T-helper 1 cell (primary cell): ENCODE measurements at regions not wholly inside any gene's neighbourhood (a gene's known extent, or its start where the extent isn't known, plus 50 kb on each side); places are given as distances from the start of the nearest gene placed in this dataset.
"Not testable (repeated sequence)": the region's sequence is repeated elsewhere in the genome, so short reads cannot be mapped to it uniquely, and the experiment has no call there.

Experiments
- DNase-seq, 5 donors: peaks; one replicate each; pipeline ENCODE4 v3.0.0-alpha.2; 2012 to 2020

DNA sequence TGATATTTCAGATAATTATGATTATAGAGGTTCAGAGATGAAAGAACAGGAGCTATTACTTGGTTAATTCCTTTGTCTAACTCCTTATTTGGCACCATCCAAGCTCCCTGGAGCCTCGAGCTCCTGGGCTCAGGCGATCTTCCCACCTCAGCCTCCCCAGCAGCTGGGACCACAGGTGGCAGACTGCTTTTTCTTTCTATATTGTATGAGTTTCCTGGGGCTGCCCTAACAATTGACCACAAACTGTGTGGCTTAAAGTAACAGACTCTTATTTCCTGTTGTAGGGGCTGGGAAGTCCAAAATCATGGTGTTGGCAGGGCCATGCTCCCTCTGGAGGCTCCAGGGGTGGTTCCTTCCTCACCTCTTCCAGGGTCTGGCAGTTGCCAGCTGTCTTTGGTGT, 163.3 kb upstream of the ADCY1 start:
- DNase-seq = no peak

- DNase-seq = no peak
Measured at GRCh38 chr7:45413419-45413818, 160.7 kb upstream of the ADCY1 start.

DNA sequence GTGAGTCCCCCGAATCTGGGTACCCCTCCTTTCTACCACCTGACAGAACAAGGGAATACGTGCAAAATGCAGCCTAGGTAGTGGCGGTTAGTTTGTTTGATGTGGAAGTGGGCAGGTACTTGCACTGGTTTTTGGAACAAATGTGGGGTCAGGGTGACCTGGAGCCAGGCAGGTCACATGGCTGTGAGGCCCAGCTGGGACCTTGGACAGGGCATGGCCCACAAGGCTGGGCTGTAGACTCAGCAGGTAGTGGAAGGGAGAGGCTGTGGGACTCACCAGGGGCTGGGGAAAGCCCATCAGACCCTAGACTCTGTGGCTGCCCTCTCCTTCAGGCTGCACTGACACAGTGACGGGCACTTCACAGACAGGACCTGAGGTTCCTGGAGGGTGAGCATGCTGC, 159.9 kb upstream of the ADCY1 start:
- DNase-seq = no peak

- DNase-seq = no peak
Measured at GRCh38 chr7:45415265-45415664, 158.9 kb upstream of the ADCY1 start.

- DNase-seq = no peak
Measured at GRCh38 chr7:45416846-45417245, 157.3 kb upstream of the ADCY1 start.

- DNase-seq = no peak
Measured at GRCh38 chr7:45417268-45417667, 156.9 kb upstream of the ADCY1 start.

DNA sequence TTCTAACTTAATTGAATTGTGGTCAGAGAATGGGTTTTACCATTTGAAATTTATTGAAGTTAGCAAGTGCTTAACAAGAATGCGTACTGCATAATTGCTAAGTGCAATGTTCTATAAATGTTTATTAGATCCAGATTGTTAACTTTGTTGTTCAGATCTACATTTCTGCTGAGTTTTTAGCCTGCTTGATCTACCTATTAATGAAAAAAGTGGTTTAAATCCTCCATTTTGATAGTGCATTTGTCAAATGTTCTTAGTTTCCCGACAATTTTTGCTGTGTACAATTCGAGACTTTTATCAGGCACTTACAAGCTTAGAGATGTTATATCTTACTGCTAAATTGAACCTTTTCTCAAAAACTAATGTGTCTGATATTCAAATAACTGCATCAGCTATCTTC, 156.4 kb upstream of the ADCY1 start:
- DNase-seq = no peak

- no peak for DNase-seq
Measured at GRCh38 chr7:45420843-45421495, 153.2 kb upstream of the ADCY1 start.

DNA sequence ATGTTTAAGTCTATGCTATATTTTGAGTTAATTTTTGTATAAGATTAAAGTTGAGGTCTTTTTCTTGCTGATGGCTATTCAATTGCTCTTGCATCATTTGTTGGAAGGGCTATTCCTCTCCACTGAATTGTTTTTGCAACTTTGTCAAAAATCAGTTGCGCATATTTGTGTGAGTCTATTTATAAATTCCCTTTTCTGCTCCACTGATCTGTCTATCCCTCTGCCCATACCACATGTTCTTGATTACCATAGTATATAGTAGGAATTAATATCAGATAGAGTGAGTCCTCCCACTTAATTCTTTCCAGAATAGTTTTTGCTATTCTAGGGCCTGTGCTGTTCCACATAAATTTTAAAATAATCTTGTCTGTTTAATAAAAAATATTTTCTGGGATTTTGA, 152.4 kb upstream of the ADCY1 start:
- DNase-seq = no peak

DNA sequence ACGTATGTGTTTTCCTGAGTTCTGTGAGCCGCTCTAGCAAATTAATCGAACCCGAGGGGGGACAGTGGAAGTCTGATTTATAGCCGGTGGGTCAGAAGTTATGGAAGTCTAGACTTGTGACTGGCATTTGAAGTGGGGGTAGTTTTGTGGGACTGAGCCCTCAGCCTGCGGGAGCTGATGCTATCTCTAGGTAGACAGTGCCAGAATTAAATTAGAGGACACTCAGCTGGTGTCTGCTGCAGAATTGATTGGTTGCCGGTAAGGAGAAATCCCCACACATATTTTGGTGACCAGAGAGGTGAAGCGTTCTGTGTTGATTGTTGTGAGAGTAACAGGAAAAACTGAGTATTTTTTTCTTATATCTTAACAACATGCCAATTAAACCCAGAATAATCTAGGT, 143.8 kb upstream of the ADCY1 start:
- no peak for DNase-seq

- no peak for DNase-seq
Measured at GRCh38 chr7:45434167-45434784, 139.9 kb upstream of the ADCY1 start.

DNA sequence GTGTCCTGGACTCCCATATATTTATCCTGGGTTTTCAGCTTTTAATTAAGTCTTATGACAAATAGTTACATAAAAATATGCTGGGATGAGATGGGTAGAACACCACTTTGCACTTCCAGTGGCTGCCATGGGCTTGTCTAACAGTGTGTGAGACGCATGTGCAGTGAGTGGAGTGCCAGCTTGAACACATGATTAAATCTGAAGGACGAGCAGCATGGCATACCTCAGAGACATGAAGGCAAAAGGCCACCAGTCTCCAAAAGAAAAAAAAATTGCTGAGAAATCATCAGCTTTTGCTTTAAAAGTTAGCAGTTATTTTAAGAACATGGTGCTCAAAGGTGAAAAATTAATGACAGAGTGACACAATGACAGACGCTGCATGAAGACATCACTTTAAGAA, 139.0 kb upstream of the ADCY1 start:
- DNase-seq = no peak

DNA sequence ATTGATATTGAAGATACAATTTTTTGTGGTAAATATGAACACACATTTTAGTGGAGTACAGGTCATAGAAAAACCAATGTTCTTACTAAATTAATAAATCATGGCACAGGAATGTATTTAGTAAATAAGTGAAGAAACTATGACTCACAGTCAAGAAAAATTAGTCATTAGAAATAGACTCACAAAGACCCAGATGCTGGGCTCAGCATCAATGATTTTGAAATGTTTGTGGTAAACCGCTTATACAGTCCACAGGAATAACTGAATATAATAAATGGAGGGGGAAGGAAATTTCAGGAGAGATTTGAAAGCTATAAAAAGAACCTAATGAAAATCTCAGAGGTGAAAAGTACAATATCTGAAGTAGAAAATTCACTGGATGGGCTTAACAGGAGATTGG, 138.3 kb upstream of the ADCY1 start:
- no peak for DNase-seq

DNA sequence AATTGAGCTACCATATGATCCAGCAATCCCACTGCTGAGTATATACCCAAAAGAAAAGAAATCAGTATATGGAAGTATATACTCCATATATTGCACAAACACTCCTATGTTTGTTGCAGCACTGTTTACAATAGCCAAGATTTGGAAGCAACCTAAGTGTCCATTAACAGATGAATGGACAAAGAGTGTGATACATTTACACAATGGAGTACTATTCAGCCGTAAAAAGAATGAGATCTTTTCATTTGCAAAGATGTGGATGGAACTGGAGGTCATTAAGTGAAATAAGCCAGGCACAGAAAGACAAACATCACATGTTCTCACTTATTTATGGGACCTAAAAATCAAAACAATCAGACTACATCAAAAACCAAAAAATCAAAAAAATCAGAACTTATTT, 133.4 kb upstream of the ADCY1 start:
- DNase-seq = not testable (repeated sequence)

GRCh38 chr7:45443263-45443662, 130.9 kb upstream of the ADCY1 start:
- DNase-seq = no peak

DNA sequence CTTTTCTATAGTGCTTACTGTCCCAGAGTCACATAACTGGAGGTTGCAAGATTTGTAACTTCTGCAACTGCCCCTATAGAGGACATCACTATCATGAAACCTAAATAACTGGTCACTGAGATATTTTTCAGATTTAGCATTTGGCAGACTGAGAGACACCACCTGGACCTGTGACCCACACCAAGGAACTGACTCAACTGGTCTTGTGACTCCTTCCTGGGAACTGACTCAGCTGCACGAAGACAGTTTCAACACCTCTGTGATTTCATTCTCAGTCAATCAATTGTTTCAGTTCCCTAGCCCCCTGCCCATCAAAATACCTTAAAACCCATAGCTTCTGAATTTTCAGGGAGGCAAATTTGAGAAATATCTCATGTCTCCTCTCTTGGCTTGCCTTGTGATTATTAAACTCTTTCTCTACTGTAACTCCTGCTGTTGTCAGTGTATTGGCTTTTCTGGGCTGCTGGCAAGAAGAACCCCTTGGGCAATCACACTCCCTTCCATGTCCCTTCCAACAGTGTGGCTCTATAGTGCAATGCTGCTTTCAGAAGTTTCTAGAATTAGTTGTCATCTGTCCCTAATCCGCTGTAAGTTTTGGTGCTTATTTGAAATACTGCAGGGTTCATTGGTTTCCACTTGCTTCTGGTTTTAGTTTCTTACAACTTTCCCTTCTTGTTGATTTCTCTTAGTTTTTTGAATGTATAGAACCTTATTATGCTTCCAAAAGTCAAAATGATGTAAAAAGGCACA, 127.8 kb upstream of the ADCY1 start:
- no peak for DNase-seq

- no peak for DNase-seq
Measured at GRCh38 chr7:45447296-45447695, 126.9 kb upstream of the ADCY1 start.

- DNase-seq = no peak
Measured at GRCh38 chr7:45450571-45451204, 123.5 kb upstream of the ADCY1 start.

DNA sequence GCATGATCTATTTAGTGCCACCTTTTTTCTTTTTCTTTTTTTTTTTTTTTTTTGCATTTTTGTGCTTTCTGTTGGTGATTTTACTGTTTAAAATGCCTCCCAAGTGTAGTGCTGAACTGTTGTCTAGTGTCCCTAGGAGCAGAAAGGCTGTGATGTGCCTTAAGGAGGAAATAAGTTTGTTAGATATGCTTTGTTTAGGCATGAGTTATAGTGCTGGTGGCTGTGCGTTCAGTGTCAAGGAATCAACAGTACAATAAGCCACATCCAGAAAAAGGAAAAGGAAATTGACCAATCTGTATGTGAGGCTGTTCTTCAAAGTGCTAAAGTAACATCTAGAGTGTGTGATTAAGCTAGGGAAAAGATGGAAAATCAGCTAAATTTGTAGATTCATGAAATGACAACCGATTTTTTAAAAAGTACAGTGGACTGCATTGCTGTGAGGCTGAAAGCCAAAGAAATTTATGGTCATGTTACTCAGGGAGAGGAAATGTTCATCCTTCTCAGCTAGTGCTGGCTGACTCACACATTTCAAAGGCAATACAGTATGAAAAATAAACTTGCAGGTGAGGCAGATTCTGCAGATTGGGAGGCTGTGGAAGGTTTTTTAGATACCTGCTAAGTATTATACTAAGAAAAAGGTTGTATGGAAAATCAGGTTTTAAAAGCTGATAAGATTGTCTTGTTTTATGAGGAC, 122.7 kb upstream of the ADCY1 start:
- no peak for DNase-seq

GRCh38 chr7:45454771-45455170, 119.4 kb upstream of the ADCY1 start:
- no peak for DNase-seq

GRCh38 chr7:45455662-45456061, 118.5 kb upstream of the ADCY1 start:
- no peak for DNase-seq

GRCh38 chr7:45456105-45456504, 118.1 kb upstream of the ADCY1 start:
- DNase-seq = no peak
